ENCODE measurements at regions not wholly inside any gene's neighbourhood (a gene's known extent, or its start where the extent isn't known, plus 50 kb on each side); places are given as distances from the start of the nearest gene placed in this dataset.
A peak's percentile ranks its signal among the peaks of the same experiment; 100 is the strongest.
"Not testable (repeated sequence)": the region's sequence is repeated elsewhere in the genome, so short reads cannot be mapped to it uniquely, and the experiment has no call there.

- no peak for DNase-seq
Observed at GRCh38 chr4:135605076-135605475, 1403.5 kb upstream of the PABPC4L start.

GRCh38 chr4:135604531-135604930 is 1402.9 kb upstream of the PABPC4L start:
- no peak for DNase-seq

GRCh38 chr4:135601351-135601750 is 1399.8 kb upstream of the PABPC4L start:
- DNase-seq = no peak

GRCh38 chr4:135598151-135598550 is 1396.6 kb upstream of the PABPC4L start:
- DNase-seq = no peak

- no peak for DNase-seq
Observed at GRCh38 chr4:135594521-135594920, 1392.9 kb upstream of the PABPC4L start.

GRCh38 chr4:135575041-135575440 is 1373.5 kb upstream of the PABPC4L start:
- DNase-seq = no peak

GRCh38 chr4:135573251-135573650 is 1371.7 kb upstream of the PABPC4L start:
- no peak for DNase-seq

GRCh38 chr4:135564090-135564489 is 1362.5 kb upstream of the PABPC4L start:
- peak; percentile 2 for DNase-seq

GRCh38 chr4:135553213-135553612 is 1351.6 kb upstream of the PABPC4L start:
- peak; percentile 9 for DNase-seq

GRCh38 chr4:135552131-135552530 is 1350.5 kb upstream of the PABPC4L start:
- no peak for DNase-seq

- no peak for DNase-seq
Observed at GRCh38 chr4:135548711-135549110, 1347.1 kb upstream of the PABPC4L start.

GRCh38 chr4:135545616-135546317 is 1344.2 kb upstream of the PABPC4L start:
- no peak for DNase-seq

GRCh38 chr4:135538698-135539097 is 1337.1 kb upstream of the PABPC4L start:
- DNase-seq = no peak

- DNase-seq = no peak
Observed at GRCh38 chr4:135533053-135533452, 1331.5 kb upstream of the PABPC4L start.

- DNase-seq = no peak
Observed at GRCh38 chr4:135532132-135532531, 1330.5 kb upstream of the PABPC4L start.

- DNase-seq = no peak
Observed at GRCh38 chr4:135515295-135515694, 1313.7 kb upstream of the PABPC4L start.

- no peak for DNase-seq
Observed at GRCh38 chr4:135510582-135510981, 1309.0 kb upstream of the PABPC4L start.

- peak; percentile 6 for DNase-seq
Observed at GRCh38 chr4:135508006-135508714, 1306.6 kb upstream of the PABPC4L start.

GRCh38 chr4:135497563-135498152 is 1296.1 kb upstream of the PABPC4L start:
- no peak for DNase-seq

- DNase-seq = peak; percentile 5
Observed at GRCh38 chr4:135492439-135492838, 1290.8 kb upstream of the PABPC4L start.

GRCh38 chr4:135485371-135485770 is 1283.8 kb upstream of the PABPC4L start:
- DNase-seq = no peak

- no peak for DNase-seq
Observed at GRCh38 chr4:135476272-135476671, 1274.7 kb upstream of the PABPC4L start.

GRCh38 chr4:135464311-135464710 is 1262.7 kb upstream of the PABPC4L start:
- DNase-seq = no peak

- DNase-seq = not testable (repeated sequence)
Observed at GRCh38 chr4:135447598-135447997, 1246.0 kb upstream of the PABPC4L start.
